Colonic mucosa (tissue), 4 donors: ENCODE measurements at regions not wholly inside any gene's neighbourhood (a gene's known extent, or its start where the extent isn't known, plus 50 kb on each side); places are given as distances from the start of the nearest gene placed in this dataset.
"Not testable (repeated sequence)": the region's sequence is repeated elsewhere in the genome, so short reads cannot be mapped to it uniquely, and the experiment has no call there.

Experiments
- DNase-seq: peaks from one replicate; pipeline ENCODE4 v3.0.0-alpha.2; 2020
- H3K27ac ChIP-seq: fragments of 200-600 bp; one replicate; pipeline ENCODE4 v1.8.0; 2021
- H3K27me3 ChIP-seq: fragments of 200-600 bp; one replicate; pipeline ENCODE4 v1.8.0; 2021
- H3K36me3 ChIP-seq: fragments of 200-600 bp; one replicate; pipeline ENCODE4 v1.8.0; 2021
- H3K4me1 ChIP-seq: fragments of 200-600 bp; one replicate; pipeline ENCODE4 v1.8.0; 2021; ENCODE audit warnings: mild to moderate bottlenecking
- H3K4me3 ChIP-seq: fragments of 200-600 bp; one replicate; pipeline ENCODE4 v1.8.0; 2021
- H3K9ac ChIP-seq, 2 donors: one replicate each; pipeline ENCODE4 v1.7.0; 2013; ENCODE audit warnings: control low read depth in 2 of 2, low read depth in 2 of 2, low read length in 2 of 2
- H3K9me3 ChIP-seq: fragments of 200-600 bp; one replicate; pipeline ENCODE4 v1.8.0; 2021
- intact Hi-C: fragments of 100-400 bp; cut with DNase I; formaldehyde crosslinking; loops from one replicate; pipeline ENCODE4 v1.14.1; 2022
- TF ChIP-seq, protein P1 (sequence below): fragments of 200-600 bp; IDR thresholded peaks from one replicate; pipeline ENCODE4 v1.8.0; 2022; ENCODE audit warnings: antibody characterized with exemption, mild to moderate bottlenecking
- donor health status: healthy.
- donor health status: DM: no; HTN: no; CAD: no.
- donor health status: DM: no; HTN: no; CAD: no.

DNA sequence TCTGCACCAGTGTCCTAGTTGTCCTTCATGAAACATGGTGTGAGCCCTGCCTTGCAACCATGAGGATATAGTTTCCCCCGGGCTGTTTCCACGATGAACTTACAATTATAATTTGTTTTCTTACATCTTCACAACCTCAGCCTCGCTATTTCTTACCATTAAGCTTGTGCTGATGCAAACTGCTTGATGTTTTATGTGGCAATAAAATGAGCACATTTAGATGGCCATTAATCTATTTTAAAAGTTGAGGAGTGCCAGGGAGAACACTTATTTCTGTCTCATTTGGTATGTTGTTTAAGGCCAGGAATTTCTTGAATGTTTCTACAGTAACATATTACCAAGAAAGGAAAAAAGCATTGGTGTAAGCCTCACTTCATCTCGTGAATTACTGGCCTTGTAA lies 214.5 kb upstream of the SLC8A1 start:
- DNase-seq: no peak
- TF ChIP-seq, protein P1, sequence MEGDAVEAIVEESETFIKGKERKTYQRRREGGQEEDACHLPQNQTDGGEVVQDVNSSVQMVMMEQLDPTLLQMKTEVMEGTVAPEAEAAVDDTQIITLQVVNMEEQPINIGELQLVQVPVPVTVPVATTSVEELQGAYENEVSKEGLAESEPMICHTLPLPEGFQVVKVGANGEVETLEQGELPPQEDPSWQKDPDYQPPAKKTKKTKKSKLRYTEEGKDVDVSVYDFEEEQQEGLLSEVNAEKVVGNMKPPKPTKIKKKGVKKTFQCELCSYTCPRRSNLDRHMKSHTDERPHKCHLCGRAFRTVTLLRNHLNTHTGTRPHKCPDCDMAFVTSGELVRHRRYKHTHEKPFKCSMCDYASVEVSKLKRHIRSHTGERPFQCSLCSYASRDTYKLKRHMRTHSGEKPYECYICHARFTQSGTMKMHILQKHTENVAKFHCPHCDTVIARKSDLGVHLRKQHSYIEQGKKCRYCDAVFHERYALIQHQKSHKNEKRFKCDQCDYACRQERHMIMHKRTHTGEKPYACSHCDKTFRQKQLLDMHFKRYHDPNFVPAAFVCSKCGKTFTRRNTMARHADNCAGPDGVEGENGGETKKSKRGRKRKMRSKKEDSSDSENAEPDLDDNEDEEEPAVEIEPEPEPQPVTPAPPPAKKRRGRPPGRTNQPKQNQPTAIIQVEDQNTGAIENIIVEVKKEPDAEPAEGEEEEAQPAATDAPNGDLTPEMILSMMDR: no peak
- Histone ChIP-seq H3K27me3 (no peaks in the 10 kb centered on the region), H3K36me3 (no peaks in the 10 kb centered on the region), H3K27ac (no peak overlapping the region), H3K9ac (no peak overlapping the region), H3K9me3 (no peaks in the 10 kb centered on the region), H3K4me1 (no peaks in the 10 kb centered on the region), H3K4me3 (no peak overlapping the region)
- intact Hi-C loops: no loop called here

DNA sequence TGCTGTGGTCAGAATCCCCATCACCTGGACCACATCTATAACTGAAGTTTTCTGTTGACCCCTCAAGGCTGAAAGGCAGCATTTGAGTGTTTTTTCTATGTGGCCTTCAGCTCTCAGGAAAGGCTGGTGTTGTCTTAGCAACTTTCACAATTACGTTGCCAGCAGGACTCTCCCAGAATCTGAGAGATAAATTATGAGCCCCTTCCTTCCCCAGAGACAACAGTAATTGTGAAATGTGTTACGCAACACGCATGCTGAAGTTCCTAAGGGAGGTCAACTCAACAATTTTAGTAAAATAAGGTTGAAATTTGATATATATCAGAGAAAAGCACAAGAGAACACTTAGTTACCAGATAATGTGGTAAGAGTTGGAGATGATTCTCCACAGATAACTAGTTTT lies 216.5 kb upstream of the SLC8A1 start:
- Histone ChIP-seq H3K4me3 (no peak overlapping the region), H3K9ac (no peak overlapping the region), H3K9me3 (no peaks in the 10 kb centered on the region), H3K27me3 (no peaks in the 10 kb centered on the region), H3K4me1 (no peaks in the 10 kb centered on the region), H3K36me3 (no peaks in the 10 kb centered on the region), H3K27ac (no peak overlapping the region)
- intact Hi-C loops: no loop called here
- no peak for DNase-seq
- TF ChIP-seq, protein P1: no peak

DNA sequence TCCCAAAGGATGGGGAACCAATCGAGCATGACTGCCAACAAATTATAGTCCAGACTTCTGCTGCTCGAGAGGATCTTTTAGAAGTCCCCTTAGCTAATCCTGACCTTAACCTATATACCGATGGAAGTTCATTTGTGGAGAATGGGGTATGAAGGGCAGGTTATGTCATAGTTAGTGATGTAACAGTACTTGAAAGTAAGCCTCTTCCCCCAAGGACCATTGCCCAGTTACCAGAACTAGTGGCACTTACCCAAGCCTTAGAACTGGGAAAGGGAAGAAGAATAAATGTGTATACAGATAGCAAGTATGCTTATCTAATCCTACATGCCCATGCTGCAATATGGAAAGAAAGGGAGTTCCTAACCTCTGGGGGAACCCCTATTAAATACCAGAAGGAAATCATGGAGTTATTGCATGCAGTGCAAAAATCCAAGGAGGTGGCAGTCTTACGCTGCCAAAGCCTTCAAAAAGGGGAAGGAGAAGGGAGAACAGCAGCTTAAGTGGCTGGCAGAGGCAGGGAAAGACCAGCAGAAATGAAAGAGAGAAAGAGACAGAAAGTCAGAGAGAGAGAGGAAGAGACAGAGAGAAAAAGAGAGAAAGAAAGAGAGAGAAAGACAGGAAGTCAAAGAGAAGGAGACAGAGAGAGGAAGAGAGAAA lies 224.4 kb upstream of the SLC8A1 start:
- H3K27ac ChIP-seq, H3K9ac ChIP-seq, DNase-seq, H3K27me3 ChIP-seq, H3K4me1 ChIP-seq, H3K36me3 ChIP-seq, intact Hi-C loops, H3K9me3 ChIP-seq, H3K4me3 ChIP-seq: not testable (repeated sequence)

DNA sequence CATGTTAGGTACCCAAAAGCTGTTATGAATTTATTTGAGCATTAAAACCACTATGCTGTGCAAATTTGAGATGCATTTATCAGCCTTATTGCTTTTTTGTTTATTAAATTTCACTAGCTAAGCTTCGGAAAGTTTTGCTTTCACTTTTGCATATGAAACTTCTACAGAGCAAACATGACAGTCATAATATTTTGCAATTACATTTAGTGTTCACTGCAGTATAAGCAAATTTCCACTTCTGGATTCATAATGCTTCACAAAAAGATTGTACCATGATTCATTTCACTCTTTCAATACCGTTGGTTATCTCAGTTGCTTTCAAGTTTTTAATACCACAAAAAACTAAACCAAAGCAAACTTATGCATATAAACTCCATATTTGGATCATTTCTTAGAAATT lies 228.7 kb upstream of the SLC8A1 start:
- DNase-seq: no peak
- TF ChIP-seq, protein P1: no peak
- no peaks in the 10 kb centered on the region for H3K27me3 ChIP-seq
- H3K9me3 ChIP-seq: no peaks in the 10 kb centered on the region
- H3K27ac ChIP-seq: no peak overlapping the region
- no peaks in the 10 kb centered on the region for H3K4me1 ChIP-seq
- no peak overlapping the region for H3K9ac ChIP-seq
- intact Hi-C loops: no loop called here
- H3K4me3 ChIP-seq: no peak overlapping the region
- no peaks in the 10 kb centered on the region for H3K36me3 ChIP-seq

DNA sequence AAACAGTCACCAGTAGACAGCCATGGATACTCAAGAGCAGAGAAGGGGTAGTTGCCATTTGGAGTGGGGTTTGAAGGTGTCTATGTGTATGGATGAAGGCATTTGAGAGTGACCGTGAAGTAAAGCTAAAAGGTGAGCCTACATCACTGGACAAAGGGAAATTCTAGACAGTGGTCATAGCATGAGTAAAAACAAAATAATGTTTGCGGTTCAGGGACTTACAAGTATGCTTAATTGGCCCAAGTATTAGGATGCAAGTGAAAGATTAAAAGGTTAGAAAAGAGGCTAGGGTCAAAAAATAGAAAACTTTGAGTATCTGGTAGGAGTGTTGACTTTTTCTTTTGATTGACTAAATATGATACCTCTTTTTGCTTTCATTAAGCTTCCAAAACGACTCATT lies 238.1 kb upstream of the SLC8A1 start:
- no peak for DNase-seq
- Histone ChIP-seq H3K27ac (no peak overlapping the region), H3K9me3 (no peaks in the 10 kb centered on the region), H3K36me3 (no peaks in the 10 kb centered on the region), H3K9ac (no peak overlapping the region), H3K4me3 (no peak overlapping the region), H3K27me3 (no peaks in the 10 kb centered on the region), H3K4me1 (no peaks in the 10 kb centered on the region)
- TF ChIP-seq, protein P1: no peak
- intact Hi-C loops: no loop called here

DNA sequence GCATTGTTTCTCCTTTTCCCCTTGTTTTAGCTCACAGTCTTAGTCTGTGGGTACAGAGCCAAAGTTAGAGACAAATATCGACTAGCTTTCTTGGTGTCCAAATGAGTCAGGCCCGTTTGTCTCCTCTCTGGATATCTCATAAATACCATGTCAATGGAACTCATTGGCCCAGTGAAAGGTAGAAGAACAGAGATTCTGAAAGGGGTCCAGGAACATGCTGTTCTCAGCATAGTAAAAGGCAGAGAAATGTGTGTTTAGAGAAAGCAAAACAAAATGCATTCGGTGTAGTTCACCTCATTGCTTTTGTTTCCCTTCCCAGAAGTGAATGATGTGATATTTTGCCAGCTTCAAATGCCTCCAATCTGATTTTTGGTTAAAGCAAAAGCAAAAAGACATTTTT lies 238.6 kb upstream of the SLC8A1 start:
- Histone ChIP-seq H3K9ac (no peak overlapping the region), H3K9me3 (no peaks in the 10 kb centered on the region), H3K4me1 (no peaks in the 10 kb centered on the region), H3K27ac (no peak overlapping the region), H3K27me3 (no peaks in the 10 kb centered on the region), H3K36me3 (no peaks in the 10 kb centered on the region), H3K4me3 (no peak overlapping the region)
- DNase-seq: no peak
- TF ChIP-seq, protein P1: no peak
- intact Hi-C loops: no loop called here
